Ovary (tissue), 7 donors: ENCODE measurements at regions not wholly inside any gene's neighbourhood (a gene's known extent, or its start where the extent isn't known, plus 50 kb on each side); places are given as distances from the start of the nearest gene placed in this dataset.

Experiments used
- DNase-seq, 5 donors: peaks; one replicate each; pipeline ENCODE4 v3.0.0-alpha.2; 2019 to 2020
- H3K27ac ChIP-seq, 2 donors: fragments of 200-600 bp; one replicate each; pipeline versions ENCODE4 v1.5.1 to v1.8.0; 2019 to 2022
- H3K27me3 ChIP-seq: fragments of 200-600 bp; one replicate; pipeline ENCODE4 v1.8.0; 2022
- H3K36me3 ChIP-seq: fragments of 200-600 bp; sonication (generic); one replicate; pipeline ENCODE4 v1.5.1; 2019
- H3K4me1 ChIP-seq: one replicate; pipeline ENCODE4 v1.8.1; 2013; ENCODE audit warnings: mild to moderate bottlenecking, moderate library complexity; ENCODE audit not compliant: insufficient read depth
- H3K4me3 ChIP-seq: fragments of 200-600 bp; sonication (generic); one replicate; pipeline ENCODE4 v1.5.1; 2017
- H3K9me3 ChIP-seq, 2 donors: fragments of 200-600 bp in 1 of 2; sonication (generic) in 1 of 2; one replicate each; pipeline versions ENCODE4 v1.5.1 to v1.8.1; 2013 to 2019; ENCODE audit warnings: mild to moderate bottlenecking in 1 of 2, moderate library complexity in 1 of 2
- EP300 ChIP-seq: sonication (generic); formaldehyde crosslinking; IDR thresholded peaks from one replicate; pipeline ENCODE4 v1.6.1; 2017; ENCODE audit warnings: antibody characterized with exemption
- POLR2A ChIP-seq: fragments of 450-650 bp; IDR thresholded peaks from one replicate; pipeline ENCODE4 v1.6.1; 2017; ENCODE audit warnings: antibody characterized with exemption, mild to moderate bottlenecking, moderate library complexity
- WGBS, 3 donors: extraction: QIAGEN DNeasy Blood & Tissue Kit in 1 of 3; methylation state at CpG; one replicate each; pipeline versions ENCODE4 v1.1.5 to v1.1.7; 2013 to 2017; 5-methylcytosine and 5-hydroxymethylcytosine counted together
- intact Hi-C, 4 donors: fragments of 100-400 bp; cut with DNase I; formaldehyde crosslinking; loops; one replicate each; pipeline versions ENCODE4 v1.11.0 to v1.15.1; 2022 to 2023
- TF ChIP-seq, protein P1 (sequence below), 3 donors: fragments of 450-650 bp in 2 of 3; fragments of 200-600 bp in 1 of 3; IDR thresholded peaks; one replicate each; pipeline versions ENCODE4 v1.5.1 to v1.8.0; 2016 to 2022; ENCODE audit warnings: antibody characterized with exemption in 3 of 3, mild to moderate bottlenecking in 1 of 3
- donor health status: DM: no; HTN: no; CAD: no; lungs with moderate emphysema.
- donor health status: DM: no; HTN: no; CAD: no.
- donor health status: Bipolar disorder and iron deficiency.
- donor health status: DM: no; HTN: no; CAD: no.
- donor health status: DM: yes; HTN: yes; CAD: no.

GRCh38 chr6:163753430-163753829, 338.9 kb downstream of the QKI start:
- no peak for DNase-seq
- intact Hi-C loops, result no loop called here
- H3K4me1 ChIP-seq, result no peaks in the 10 kb centered on the region
- H3K27ac ChIP-seq, result no peak overlapping the region
- H3K4me3 ChIP-seq, result no peak overlapping the region
- no peaks in the 10 kb centered on the region for H3K36me3 ChIP-seq
- no peaks in the 10 kb centered on the region for H3K9me3 ChIP-seq
- no peak for TF ChIP-seq EP300
- no peak for TF ChIP-seq POLR2A
- TF ChIP-seq, protein P1, sequence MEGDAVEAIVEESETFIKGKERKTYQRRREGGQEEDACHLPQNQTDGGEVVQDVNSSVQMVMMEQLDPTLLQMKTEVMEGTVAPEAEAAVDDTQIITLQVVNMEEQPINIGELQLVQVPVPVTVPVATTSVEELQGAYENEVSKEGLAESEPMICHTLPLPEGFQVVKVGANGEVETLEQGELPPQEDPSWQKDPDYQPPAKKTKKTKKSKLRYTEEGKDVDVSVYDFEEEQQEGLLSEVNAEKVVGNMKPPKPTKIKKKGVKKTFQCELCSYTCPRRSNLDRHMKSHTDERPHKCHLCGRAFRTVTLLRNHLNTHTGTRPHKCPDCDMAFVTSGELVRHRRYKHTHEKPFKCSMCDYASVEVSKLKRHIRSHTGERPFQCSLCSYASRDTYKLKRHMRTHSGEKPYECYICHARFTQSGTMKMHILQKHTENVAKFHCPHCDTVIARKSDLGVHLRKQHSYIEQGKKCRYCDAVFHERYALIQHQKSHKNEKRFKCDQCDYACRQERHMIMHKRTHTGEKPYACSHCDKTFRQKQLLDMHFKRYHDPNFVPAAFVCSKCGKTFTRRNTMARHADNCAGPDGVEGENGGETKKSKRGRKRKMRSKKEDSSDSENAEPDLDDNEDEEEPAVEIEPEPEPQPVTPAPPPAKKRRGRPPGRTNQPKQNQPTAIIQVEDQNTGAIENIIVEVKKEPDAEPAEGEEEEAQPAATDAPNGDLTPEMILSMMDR (IDR thresholded peaks at IDR 0.05), result no peak
- no peaks in the 10 kb centered on the region for H3K27me3 ChIP-seq
- 84 to 87% (median 86%) methylated on average over 2 of the region's 2 CpGs for WGBS, 3 donors

GRCh38 chr6:163752446-163752845, 337.9 kb downstream of the QKI start:
- Histone ChIP-seq H3K36me3 (no peaks in the 10 kb centered on the region), H3K4me1 (no peaks in the 10 kb centered on the region), H3K27ac (no peak overlapping the region), H3K4me3 (no peak overlapping the region), H3K9me3 (no peaks in the 10 kb centered on the region), H3K27me3 (no peaks in the 10 kb centered on the region)
- no peak for TF ChIP-seq EP300
- TF ChIP-seq POLR2A, result no peak
- TF ChIP-seq, protein P1 (IDR thresholded peaks at IDR 0.05), result no peak
- intact Hi-C loops, result no loop called here
- no peak for DNase-seq
- WGBS, 3 donors, result 94 to 97% (median 96%) methylated on average over 13 of the region's 13 CpGs

GRCh38 chr6:163751032-163751525, 336.6 kb downstream of the QKI start:
- WGBS, 3 donors, result 36 to 39% (median 38%) methylated on average over 18 of the region's 18 CpGs
- intact Hi-C loops, result no loop called here
- Histone ChIP-seq H3K4me1 (no peaks in the 10 kb centered on the region), H3K27ac (no peak overlapping the region), H3K4me3 (no peak overlapping the region), H3K36me3 (no peaks in the 10 kb centered on the region), H3K9me3 (no peaks in the 10 kb centered on the region), H3K27me3 (no peaks in the 10 kb centered on the region)
- TF ChIP-seq POLR2A (no peak), EP300 (no peak)
- TF ChIP-seq, protein P1 (IDR thresholded peaks at IDR 0.05), result no peak
- DNase-seq, result no peak

GRCh38 chr6:163750431-163751031, 336.0 kb downstream of the QKI start:
- no peaks in the 10 kb centered on the region for H3K27me3 ChIP-seq
- DNase-seq, result no peak
- no peaks in the 10 kb centered on the region for H3K9me3 ChIP-seq
- no peaks in the 10 kb centered on the region for H3K36me3 ChIP-seq
- H3K4me3 ChIP-seq, result no peak overlapping the region
- intact Hi-C loops, result no loop called here
- WGBS, 3 donors, result 82 to 89% (median 83%) methylated on average over 22 of the region's 22 CpGs
- no peak overlapping the region for H3K27ac ChIP-seq
- H3K4me1 ChIP-seq, result no peaks in the 10 kb centered on the region
- TF ChIP-seq, protein P1 (IDR thresholded peaks at IDR 0.05), result no peak
- TF ChIP-seq EP300 (no peak), POLR2A (no peak)
